MCF 10A (cell line): ENCODE measurements at regions not wholly inside any gene's neighbourhood (a gene's known extent, or its start where the extent isn't known, plus 50 kb on each side); places are given as distances from the start of the nearest gene placed in this dataset.

Experiments
- BruUV-seq: library from RNA; stranded (reverse); fragments of 400-500 nt; replicated peaks from 2 replicates; lab custom pipeline; 2021; lab: Mats Ljungman, UMichigan
- CTCF ChIA-PET: fragments of 300-600 bp; sonication (Branson Sonifier 250); formaldehyde crosslinking; extraction: SDS; loops from one replicate; lab custom pipeline; 2021; ENCODE audit warnings: antibody characterized with exemption, inconsistent platforms; lab: Yijun Ruan, JAX
- POLR2A ChIA-PET: fragments of 300-600, 350-650 bp; sonication (Branson Sonifier 250); formaldehyde crosslinking; extraction: SDS; loops from one replicate; lab custom pipeline; 2020; ENCODE audit warnings: antibody characterized with exemption, inconsistent platforms; lab: Yijun Ruan, JAX
- DNase-seq: peaks from one replicate; pipeline ENCODE4 v3.0.0-alpha.2; 2018; ENCODE audit not compliant: unreplicated experiment
- H3K27ac Mint-ChIP-seq: one replicate; pipeline ENCODE4 v1.8.0; 2022; ENCODE audit warnings: mild to moderate bottlenecking, low read depth, mixed read lengths; ENCODE audit not compliant: unreplicated experiment
- H3K27me3 Mint-ChIP-seq: one replicate; pipeline ENCODE4 v1.8.0; 2022; ENCODE audit warnings: mixed read lengths; ENCODE audit not compliant: insufficient read depth, unreplicated experiment
- H3K36me3 Mint-ChIP-seq: one replicate; pipeline ENCODE4 v1.8.0; 2022; ENCODE audit warnings: mild to moderate bottlenecking, moderate library complexity, mixed read lengths; ENCODE audit not compliant: insufficient read depth, unreplicated experiment
- H3K4me1 Mint-ChIP-seq: one replicate; pipeline ENCODE4 v1.8.0; 2022; ENCODE audit warnings: mixed read lengths; ENCODE audit not compliant: insufficient read depth, unreplicated experiment
- H3K4me3 Mint-ChIP-seq: one replicate; pipeline ENCODE4 v1.8.0; 2022; ENCODE audit warnings: mild to moderate bottlenecking, moderate library complexity, mixed read lengths; ENCODE audit not compliant: unreplicated experiment
- H3K9me3 Mint-ChIP-seq: one replicate; pipeline ENCODE4 v1.8.0; 2022; ENCODE audit warnings: mixed read lengths; ENCODE audit not compliant: unreplicated experiment
- CTCF ChIP-seq: fragments of 200-600 bp; IDR thresholded peaks from one replicate; pipeline ENCODE4 v1.8.0; 2022; ENCODE audit warnings: antibody characterized with exemption, mild to moderate bottlenecking; ENCODE audit not compliant: unreplicated experiment
- intact Hi-C: fragments of 100-400 bp; cut with micrococcal nuclease; formaldehyde crosslinking; loops from 2 replicates; pipeline ENCODE4 v1.14.1; 2022

GRCh38 chr14:97297100-97297499 is 499.9 kb downstream of the VRK1 start:
- no peak overlapping the region for H3K27ac Mint-ChIP-seq
- TF ChIP-seq CTCF = no peak
- peaks cover 75% of the 10 kb centered on the region for H3K27me3 Mint-ChIP-seq
- intact Hi-C loops = no loop called here
- BruUV-seq = no TSS peak
- ChIA-PET CTCF (no interaction called here), POLR2A (no interaction called here)
- no peaks in the 10 kb centered on the region for H3K4me1 Mint-ChIP-seq
- H3K36me3 Mint-ChIP-seq = no peaks in the 10 kb centered on the region
- no peak for DNase-seq
- H3K9me3 Mint-ChIP-seq = no peaks in the 10 kb centered on the region
- no peak overlapping the region for H3K4me3 Mint-ChIP-seq

- DNase-seq = no peak
- ChIA-PET CTCF (interaction anchor here (0.9 kb wide), 1 partner anchor 9 kb away, joined by 3 read pairs; no protein-coding TSS in a partner anchor), POLR2A (no interaction called here)
- Mint-ChIP-seq H3K4me3 (no peak overlapping the region), H3K9me3 (no peaks in the 10 kb centered on the region), H3K4me1 (no peaks in the 10 kb centered on the region), H3K27ac (no peak overlapping the region), H3K36me3 (no peaks in the 10 kb centered on the region), H3K27me3 (peaks cover 63% of the 10 kb centered on the region)
- peak; percentile 16 for TF ChIP-seq CTCF
- intact Hi-C loops = no loop called here
- BruUV-seq = no TSS peak
Measured at GRCh38 chr14:97298331-97298730, 501.1 kb downstream of the VRK1 start.

DNA sequence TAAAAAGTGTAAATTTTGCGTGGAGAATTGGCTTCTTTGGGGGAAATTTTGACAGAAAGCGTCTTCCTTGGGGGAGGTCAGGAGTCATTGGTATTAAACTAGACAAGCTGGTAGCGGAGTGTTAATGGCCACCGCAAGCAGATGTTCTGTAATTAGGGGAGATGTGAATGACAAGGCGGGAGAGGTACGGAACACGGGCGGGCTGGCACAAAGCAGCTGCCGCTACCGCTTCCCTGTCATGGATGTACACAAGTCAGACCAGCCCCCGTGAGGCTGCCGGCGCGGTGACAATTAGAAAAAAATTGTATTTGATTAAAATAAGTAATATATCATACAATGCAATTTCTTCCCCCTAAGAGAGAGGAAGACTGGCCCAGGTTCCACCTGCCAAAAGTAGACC is 501.6 kb downstream of the VRK1 start:
- intact Hi-C loops = no loop called here
- no peak for TF ChIP-seq CTCF
- ChIA-PET CTCF (interaction anchor here (0.6 kb wide), 1 partner anchor 114 kb away, joined by 3 read pairs; no protein-coding TSS in a partner anchor), POLR2A (interaction anchor here (0.6 kb wide), 1 partner anchor 1168 kb away, joined by 3 read pairs; no protein-coding TSS in a partner anchor)
- no peaks in the 10 kb centered on the region for H3K4me1 Mint-ChIP-seq
- no peaks in the 10 kb centered on the region for H3K9me3 Mint-ChIP-seq
- no peaks in the 10 kb centered on the region for H3K36me3 Mint-ChIP-seq
- H3K4me3 Mint-ChIP-seq = no peak overlapping the region
- DNase-seq = no peak
- H3K27me3 Mint-ChIP-seq = peaks cover 59% of the 10 kb centered on the region
- no TSS peak for BruUV-seq
- H3K27ac Mint-ChIP-seq = no peak overlapping the region

DNA sequence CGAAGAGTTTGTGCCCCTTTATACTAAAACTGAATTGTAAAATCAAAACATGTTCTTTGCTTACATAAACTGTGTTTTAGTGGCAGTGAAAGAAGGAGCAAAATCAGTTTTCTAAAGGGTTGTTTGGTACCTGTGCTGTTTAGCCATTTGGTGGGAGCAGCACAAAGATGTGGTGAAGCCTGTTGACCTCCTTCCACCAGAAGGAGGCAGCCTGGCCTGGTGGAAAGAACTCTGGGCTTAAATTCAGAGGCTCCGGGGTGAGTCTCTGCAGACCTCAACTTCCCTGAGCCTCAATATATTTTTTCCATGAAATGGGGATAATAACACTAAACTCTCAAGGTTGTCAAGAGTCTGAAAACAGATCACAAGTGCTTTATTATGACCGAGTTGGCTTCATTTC is 502.5 kb downstream of the VRK1 start:
- H3K27me3 Mint-ChIP-seq = peaks cover 55% of the 10 kb centered on the region
- H3K27ac Mint-ChIP-seq = no peak overlapping the region
- no peaks in the 10 kb centered on the region for H3K9me3 Mint-ChIP-seq
- peak; percentile 24 for DNase-seq
- ChIA-PET POLR2A (interaction anchor here (0.6 kb wide), 1 partner anchor 1167 kb away, joined by 3 read pairs; no protein-coding TSS in a partner anchor), CTCF (interaction anchor here (0.6 kb wide), 1 partner anchor 115 kb away, joined by 3 read pairs; no protein-coding TSS in a partner anchor)
- H3K4me3 Mint-ChIP-seq = no peak overlapping the region
- H3K36me3 Mint-ChIP-seq = no peaks in the 10 kb centered on the region
- intact Hi-C loops = no loop called here
- no peak for TF ChIP-seq CTCF
- no TSS peak for BruUV-seq
- H3K4me1 Mint-ChIP-seq = no peaks in the 10 kb centered on the region
